ENCODE measurements at regions not wholly inside any gene's neighbourhood (a gene's known extent, or its start where the extent isn't known, plus 50 kb on each side); places are given as distances from the start of the nearest gene placed in this dataset.

GRCh38 chr11:133710241-133710640 is 135.1 kb downstream of the SPATA19 start:
- Histone ChIP-seq H3K4me1 (ENCODE audit: insufficient read depth, low read length, severe bottlenecking) (no peaks in the 10 kb centered on the region), H3K9me2 (ENCODE audit: low read depth, low read length) (no peaks in the 10 kb centered on the region), H3K9ac (ENCODE audit: low read length) (no peak overlapping the region), H3K36me3 (ENCODE audit: insufficient read depth, low read length) (no peaks in the 10 kb centered on the region), H3K4me3 (ENCODE audit: low read depth, low read length, poor library complexity, severe bottlenecking) (no peak overlapping the region), H3K79me2 (ENCODE audit: insufficient read depth, low read length) (no peaks in the 10 kb centered on the region), H3K9me3 (ENCODE audit: low read length) (no peaks in the 10 kb centered on the region), H4K20me1 (ENCODE audit: insufficient read depth, low read length) (no peaks in the 10 kb centered on the region), H2AFZ (ENCODE audit: low read length) (no peak overlapping the region), H3K4me2 (ENCODE audit: low read length) (no peak overlapping the region), H3K27me3 (ENCODE audit: insufficient read depth, low read length) (0 out of 2 replicates have a peak, but pooled peaks cover 4% of the 10 kb centered on the region), H3F3A (ENCODE audit: insufficient read depth, low read length) (no peaks in the 10 kb centered on the region), H3K27ac (ENCODE audit: low read depth, low read length, poor library complexity, severe bottlenecking) (no peak overlapping the region)
- TF ChIP-seq EZH2 (IDR thresholded peaks at IDR 0.05; ENCODE audit: borderline replicate concordance, low read length) (no peak), CTCF (IDR thresholded peaks at IDR 0.05; ENCODE audit: low read length) (no peak)

- Histone ChIP-seq H4K20me1 (ENCODE audit: insufficient read depth, low read length) (no peaks in the 10 kb centered on the region), H3F3A (ENCODE audit: insufficient read depth, low read length) (no peaks in the 10 kb centered on the region), H2AFZ (ENCODE audit: low read length) (no peak overlapping the region), H3K27me3 (ENCODE audit: insufficient read depth, low read length) (0 out of 2 replicates have a peak, but pooled peaks cover 4% of the 10 kb centered on the region), H3K27ac (ENCODE audit: low read depth, low read length, poor library complexity, severe bottlenecking) (no peak overlapping the region), H3K9ac (ENCODE audit: low read length) (no peak overlapping the region), H3K9me2 (ENCODE audit: low read depth, low read length) (no peaks in the 10 kb centered on the region), H3K79me2 (ENCODE audit: insufficient read depth, low read length) (no peaks in the 10 kb centered on the region), H3K4me1 (ENCODE audit: insufficient read depth, low read length, severe bottlenecking) (no peaks in the 10 kb centered on the region), H3K4me2 (ENCODE audit: low read length) (no peak overlapping the region), H3K9me3 (ENCODE audit: low read length) (no peaks in the 10 kb centered on the region), H3K36me3 (ENCODE audit: insufficient read depth, low read length) (no peaks in the 10 kb centered on the region), H3K4me3 (ENCODE audit: low read depth, low read length, poor library complexity, severe bottlenecking) (no peak overlapping the region)
- no peak for TF ChIP-seq EZH2 (IDR thresholded peaks at IDR 0.05; ENCODE audit: borderline replicate concordance, low read length)
- TF ChIP-seq CTCF (IDR thresholded peaks at IDR 0.05; ENCODE audit: low read length): no peak
These were observed 136.7 kb downstream of the SPATA19 start for GRCh38 chr11:133708547-133709051.

- Histone ChIP-seq H3K9me3 (ENCODE audit: low read length) (no peaks in the 10 kb centered on the region), H3K4me1 (ENCODE audit: insufficient read depth, low read length, severe bottlenecking) (no peaks in the 10 kb centered on the region), H4K20me1 (ENCODE audit: insufficient read depth, low read length) (no peaks in the 10 kb centered on the region), H3K9ac (ENCODE audit: low read length) (no peak overlapping the region), H3K79me2 (ENCODE audit: insufficient read depth, low read length) (no peaks in the 10 kb centered on the region), H2AFZ (ENCODE audit: low read length) (no peak overlapping the region), H3K9me2 (ENCODE audit: low read depth, low read length) (no peaks in the 10 kb centered on the region), H3K4me2 (ENCODE audit: low read length) (no peak overlapping the region), H3K27ac (ENCODE audit: low read depth, low read length, poor library complexity, severe bottlenecking) (no peak overlapping the region), H3F3A (ENCODE audit: insufficient read depth, low read length) (no peaks in the 10 kb centered on the region), H3K27me3 (ENCODE audit: insufficient read depth, low read length) (0 out of 2 replicates have a peak, but pooled peaks cover 4% of the 10 kb centered on the region), H3K36me3 (ENCODE audit: insufficient read depth, low read length) (no peaks in the 10 kb centered on the region), H3K4me3 (ENCODE audit: low read depth, low read length, poor library complexity, severe bottlenecking) (no peak overlapping the region)
- TF ChIP-seq EZH2 (IDR thresholded peaks at IDR 0.05; ENCODE audit: borderline replicate concordance, low read length) (no peak), CTCF (IDR thresholded peaks at IDR 0.05; ENCODE audit: low read length) (no peak)
These were observed 138.2 kb downstream of the SPATA19 start for GRCh38 chr11:133706925-133707794.
